T follicular helper cell (primary cell): ENCODE measurements at regions not wholly inside any gene's neighbourhood (a gene's known extent, or its start where the extent isn't known, plus 50 kb on each side); places are given as distances from the start of the nearest gene placed in this dataset.
"Not testable (repeated sequence)": the region's sequence is repeated elsewhere in the genome, so short reads cannot be mapped to it uniquely, and the experiment has no call there.

Experiments
- DNase-seq: peaks from one replicate; pipeline ENCODE4 v3.0.0-alpha.2; 2020; ENCODE audit warnings: low read depth

- DNase-seq, result no peak
Measured at GRCh38 chrX:42442745-42443144, 335.2 kb downstream of the PPP1R2C start.

GRCh38 chrX:42437211-42437610 lies 340.8 kb downstream of the PPP1R2C start:
- no peak for DNase-seq

- DNase-seq, result no peak
Measured at GRCh38 chrX:42434458-42435166, 343.4 kb downstream of the PPP1R2C start.

DNA sequence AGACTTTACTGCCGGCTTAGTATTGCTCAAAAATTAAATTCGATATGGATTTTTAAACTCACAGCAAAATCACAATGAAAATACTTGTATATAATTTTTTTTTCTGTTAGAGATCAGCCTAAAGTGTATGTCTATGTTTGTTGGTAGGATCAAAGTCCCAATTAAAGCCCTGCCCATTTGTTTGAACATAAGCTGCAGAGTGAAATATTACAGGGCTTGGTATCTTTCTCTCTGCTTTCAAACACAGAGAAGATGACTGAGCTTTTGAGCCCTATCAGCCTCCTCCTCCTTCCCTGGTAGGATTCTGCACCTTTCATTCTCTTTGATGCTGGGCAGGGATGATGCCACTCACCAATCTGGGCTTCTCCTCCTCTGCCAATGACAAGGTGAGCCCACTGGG lies 345.4 kb downstream of the PPP1R2C start:
- no peak for DNase-seq

GRCh38 chrX:42422961-42423360 lies 355.0 kb downstream of the PPP1R2C start:
- DNase-seq, result no peak

DNA sequence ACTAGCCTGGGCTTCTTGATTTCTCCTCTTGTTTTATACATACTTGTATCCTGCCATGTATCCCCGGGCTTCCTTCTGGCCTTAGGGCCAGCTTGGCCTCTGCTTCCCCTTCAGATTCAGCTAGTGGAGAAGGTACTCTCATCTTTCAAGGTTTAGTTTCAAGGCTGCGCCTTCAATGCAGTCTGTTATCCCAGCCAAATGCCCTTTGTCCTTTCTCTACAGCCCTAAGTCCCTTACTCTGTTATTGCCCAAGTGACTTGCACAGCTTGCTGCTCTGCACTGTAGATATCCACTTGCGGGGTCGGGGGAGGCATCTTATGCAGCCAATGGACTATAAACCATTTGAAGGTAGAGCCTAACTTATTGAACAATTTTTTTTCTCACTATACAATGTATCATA lies 357.5 kb downstream of the PPP1R2C start:
- no peak for DNase-seq

- no peak for DNase-seq
Measured at GRCh38 chrX:42415636-42416035, 362.3 kb downstream of the PPP1R2C start.

- DNase-seq, result no peak
Measured at GRCh38 chrX:42414057-42414456, 363.9 kb downstream of the PPP1R2C start.

DNA sequence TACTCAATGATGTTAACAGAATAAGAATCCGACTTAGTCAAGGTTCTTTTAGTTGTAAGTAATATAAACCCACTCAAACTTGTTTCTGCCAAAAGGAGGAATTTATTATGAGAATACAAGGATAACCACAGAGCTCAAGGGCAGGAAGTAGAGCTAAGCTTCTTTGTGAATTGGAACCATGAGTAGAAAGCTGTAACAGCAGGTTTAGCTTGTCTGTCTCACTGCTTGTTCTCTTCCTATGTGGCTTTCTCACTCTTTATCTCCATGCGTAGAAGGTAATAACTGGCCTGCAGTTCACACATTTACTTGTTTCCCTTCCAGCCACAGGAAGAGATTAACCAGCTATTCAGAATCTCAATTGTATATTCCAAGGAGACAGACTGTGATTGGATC lies 378.3 kb downstream of the PPP1R2C start:
- DNase-seq, result no peak

GRCh38 chrX:42398967-42399631 lies 378.9 kb downstream of the PPP1R2C start:
- DNase-seq, result no peak

GRCh38 chrX:42396136-42396535 lies 381.8 kb downstream of the PPP1R2C start:
- no peak for DNase-seq

GRCh38 chrX:42392846-42393245 lies 385.1 kb downstream of the PPP1R2C start:
- no peak for DNase-seq

GRCh38 chrX:42386681-42387080 lies 391.3 kb downstream of the PPP1R2C start:
- DNase-seq, result no peak

- DNase-seq, result no peak
Measured at GRCh38 chrX:42385730-42386129, 392.2 kb downstream of the PPP1R2C start.

DNA sequence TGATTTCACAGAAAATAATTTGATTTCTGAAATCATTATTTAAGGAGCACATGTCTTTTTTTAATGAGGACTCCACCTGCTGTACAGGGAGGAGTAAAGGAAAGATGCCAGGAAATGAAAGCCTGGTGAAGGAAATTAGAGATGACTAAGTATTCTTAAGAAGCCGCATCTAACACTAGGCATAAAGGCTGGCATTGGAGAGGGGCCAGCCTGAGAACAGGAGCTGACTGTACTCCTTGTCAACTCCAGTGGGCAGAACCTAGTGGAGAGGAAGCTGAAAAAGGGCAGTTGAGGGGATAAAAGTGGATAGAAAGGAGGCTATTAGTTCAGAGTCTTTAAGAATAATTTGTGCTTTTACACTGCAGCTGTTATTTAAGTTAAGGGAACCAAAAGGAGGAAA lies 393.0 kb downstream of the PPP1R2C start:
- no peak for DNase-seq

DNA sequence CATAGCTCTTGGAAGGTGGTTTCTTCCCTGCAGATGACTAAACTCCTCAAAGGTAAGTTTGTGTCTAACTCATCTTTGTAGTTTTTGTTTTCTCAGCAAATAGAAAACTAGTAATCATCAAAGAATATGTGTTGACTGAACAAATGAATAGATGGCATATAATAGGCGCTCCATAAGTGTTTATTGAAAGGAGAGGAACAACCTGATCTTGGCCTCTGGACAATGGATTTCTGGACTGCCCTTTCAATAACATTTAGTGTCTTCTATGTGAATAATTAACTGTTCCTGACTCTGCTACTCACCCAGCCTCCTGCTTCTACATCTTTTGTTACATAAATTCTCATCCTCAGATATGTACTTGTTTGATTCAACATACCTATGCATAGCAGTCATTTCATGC lies 399.1 kb downstream of the PPP1R2C start:
- DNase-seq, result no peak

- DNase-seq, result no peak
Measured at GRCh38 chrX:42375086-42375485, 402.9 kb downstream of the PPP1R2C start.

DNA sequence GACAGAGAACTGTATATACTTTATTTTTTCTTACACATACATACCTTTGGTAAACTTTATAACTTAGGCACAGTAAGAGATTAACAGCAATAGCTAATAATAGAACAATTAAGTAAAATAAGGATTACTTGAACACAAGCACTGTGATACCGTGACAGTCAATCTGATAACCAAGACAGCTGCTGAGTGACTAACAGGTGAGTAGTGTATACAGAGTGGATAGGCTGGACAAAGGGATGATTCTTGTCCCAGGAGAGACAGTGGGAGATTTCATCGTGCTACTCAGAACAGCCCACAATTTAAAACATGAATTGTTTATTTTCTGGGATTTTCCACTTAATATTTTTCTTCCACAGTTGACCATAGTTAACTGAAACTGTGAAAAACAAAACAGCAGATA lies 411.8 kb downstream of the PPP1R2C start:
- no peak for DNase-seq

DNA sequence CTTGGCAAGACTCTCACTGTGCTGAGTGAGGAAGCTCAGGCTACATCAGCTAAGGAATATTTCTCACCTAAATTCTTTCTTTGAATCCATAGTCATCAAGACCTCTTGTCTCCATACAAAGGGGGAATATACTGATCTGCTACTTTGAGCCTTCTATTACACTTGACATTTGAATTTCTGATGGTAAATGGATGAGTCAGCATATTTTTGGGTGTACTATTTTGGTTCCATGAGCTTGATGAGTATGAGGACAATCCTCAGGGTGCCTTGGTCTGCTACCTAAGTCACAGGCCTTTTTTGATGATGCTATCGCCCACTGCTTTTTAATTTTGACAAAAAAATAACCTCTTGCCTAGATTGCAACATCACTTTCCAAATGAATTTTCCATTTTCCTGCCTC lies 415.7 kb downstream of the PPP1R2C start:
- DNase-seq, result no peak

GRCh38 chrX:42342981-42343380 lies 419.6 kb upstream of the CASK start:
- not testable (repeated sequence) for DNase-seq
